GM19351 (cell line): ENCODE measurements at regions not wholly inside any gene's neighbourhood (a gene's known extent, or its start where the extent isn't known, plus 50 kb on each side); places are given as distances from the start of the nearest gene placed in this dataset.
"Not testable (repeated sequence)": the region's sequence is repeated elsewhere in the genome, so short reads cannot be mapped to it uniquely, and the experiment has no call there.

Experiments
- ATAC-seq: cut with Tn5 transposase; IDR thresholded peaks from one replicate; pipeline ENCODE4 v1.9.1; 2021; ENCODE audit warnings: mild to moderate bottlenecking, moderate library complexity; ENCODE audit not compliant: unreplicated experiment

GRCh38 chr6:119980802-119981201 is 631.2 kb upstream of the MAN1A1 start:
- no peak for ATAC-seq

GRCh38 chr6:119979862-119980261 is 630.3 kb upstream of the MAN1A1 start:
- ATAC-seq: no peak

- ATAC-seq: peak; percentile 75
Measured at GRCh38 chr6:119978274-119978889, 628.8 kb upstream of the MAN1A1 start.

GRCh38 chr6:119974430-119975159 is 625.0 kb upstream of the MAN1A1 start:
- no peak for ATAC-seq

- peak; percentile 93 for ATAC-seq
Measured at GRCh38 chr6:119966484-119966883, 616.9 kb upstream of the MAN1A1 start.

GRCh38 chr6:119965900-119966299 is 616.3 kb upstream of the MAN1A1 start:
- ATAC-seq: no peak

GRCh38 chr6:119965008-119965407 is 615.4 kb upstream of the MAN1A1 start:
- ATAC-seq: no peak

- no peak for ATAC-seq
Measured at GRCh38 chr6:119962505-119962904, 612.9 kb upstream of the MAN1A1 start.

- ATAC-seq: no peak
Measured at GRCh38 chr6:119961450-119961849, 611.9 kb upstream of the MAN1A1 start.

GRCh38 chr6:119960456-119960855 is 610.9 kb upstream of the MAN1A1 start:
- ATAC-seq: no peak

GRCh38 chr6:119960036-119960435 is 610.5 kb upstream of the MAN1A1 start:
- no peak for ATAC-seq

GRCh38 chr6:119957195-119957594 is 607.6 kb upstream of the MAN1A1 start:
- ATAC-seq: no peak

GRCh38 chr6:119952696-119953095 is 603.1 kb upstream of the MAN1A1 start:
- ATAC-seq: peak; percentile 55

GRCh38 chr6:119950681-119951080 is 601.1 kb upstream of the MAN1A1 start:
- no peak for ATAC-seq

- ATAC-seq: no peak
Measured at GRCh38 chr6:119942078-119942752, 592.7 kb upstream of the MAN1A1 start.

GRCh38 chr6:119938752-119939151 is 589.2 kb upstream of the MAN1A1 start:
- ATAC-seq: no peak

- ATAC-seq: no peak
Measured at GRCh38 chr6:119934816-119935215, 585.3 kb upstream of the MAN1A1 start.

- no peak for ATAC-seq
Measured at GRCh38 chr6:119929121-119929520, 579.6 kb upstream of the MAN1A1 start.

GRCh38 chr6:119924888-119925287 is 575.3 kb upstream of the MAN1A1 start:
- ATAC-seq: not testable (repeated sequence)

GRCh38 chr6:119922814-119923213 is 573.3 kb upstream of the MAN1A1 start:
- no peak for ATAC-seq

GRCh38 chr6:119921491-119922010 is 572.0 kb upstream of the MAN1A1 start:
- ATAC-seq: no peak

GRCh38 chr6:119917186-119917585 is 567.6 kb upstream of the MAN1A1 start:
- ATAC-seq: no peak
